SU-DHL-6 (cell line): ENCODE measurements at regions not wholly inside any gene's neighbourhood (a gene's known extent, or its start where the extent isn't known, plus 50 kb on each side); places are given as distances from the start of the nearest gene placed in this dataset.

Experiments
- EZH2phosphoT487 ChIP-seq: fragments of 200-600 bp; sonication (generic), shearing (Covaris generic); conservative IDR thresholded peaks from 2 replicates; pipeline ENCODE4 v1.6.1; 2018; ENCODE audit warnings: mild to moderate bottlenecking, antibody characterized with exemption, low read length, moderate library complexity, mixed read lengths
- TF ChIP-seq, protein P1 (sequence below): fragments of 200-600 bp; sonication (generic); IDR thresholded peaks from one replicate; pipeline ENCODE4 v1.5.1; 2017; ENCODE audit warnings: antibody characterized with exemption, mild to moderate bottlenecking, low read length, moderate library complexity; ENCODE audit not compliant: insufficient read depth, poor library complexity, severe bottlenecking

DNA sequence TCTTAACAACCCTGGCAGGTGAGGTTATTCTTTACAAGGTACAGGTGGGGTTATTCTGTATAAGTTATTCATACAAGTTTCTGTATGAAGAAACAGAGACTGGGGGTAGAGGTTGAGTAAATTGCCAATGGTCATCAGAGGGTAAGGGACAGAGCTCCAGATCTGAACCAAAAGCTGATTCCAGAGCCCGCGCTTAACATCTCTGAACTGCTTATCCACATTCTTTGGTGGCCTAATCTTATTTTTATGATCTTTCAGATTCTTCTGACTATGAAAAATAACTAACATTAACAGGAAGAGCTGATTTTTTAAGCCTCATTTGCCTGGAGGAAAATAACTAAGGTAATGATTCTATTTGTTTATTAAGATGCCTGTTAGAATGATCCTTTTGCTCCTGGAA is 63.9 kb upstream of the BARHL2 start:
- TF ChIP-seq, protein P1, sequence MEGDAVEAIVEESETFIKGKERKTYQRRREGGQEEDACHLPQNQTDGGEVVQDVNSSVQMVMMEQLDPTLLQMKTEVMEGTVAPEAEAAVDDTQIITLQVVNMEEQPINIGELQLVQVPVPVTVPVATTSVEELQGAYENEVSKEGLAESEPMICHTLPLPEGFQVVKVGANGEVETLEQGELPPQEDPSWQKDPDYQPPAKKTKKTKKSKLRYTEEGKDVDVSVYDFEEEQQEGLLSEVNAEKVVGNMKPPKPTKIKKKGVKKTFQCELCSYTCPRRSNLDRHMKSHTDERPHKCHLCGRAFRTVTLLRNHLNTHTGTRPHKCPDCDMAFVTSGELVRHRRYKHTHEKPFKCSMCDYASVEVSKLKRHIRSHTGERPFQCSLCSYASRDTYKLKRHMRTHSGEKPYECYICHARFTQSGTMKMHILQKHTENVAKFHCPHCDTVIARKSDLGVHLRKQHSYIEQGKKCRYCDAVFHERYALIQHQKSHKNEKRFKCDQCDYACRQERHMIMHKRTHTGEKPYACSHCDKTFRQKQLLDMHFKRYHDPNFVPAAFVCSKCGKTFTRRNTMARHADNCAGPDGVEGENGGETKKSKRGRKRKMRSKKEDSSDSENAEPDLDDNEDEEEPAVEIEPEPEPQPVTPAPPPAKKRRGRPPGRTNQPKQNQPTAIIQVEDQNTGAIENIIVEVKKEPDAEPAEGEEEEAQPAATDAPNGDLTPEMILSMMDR: no peak
- no peak for TF ChIP-seq EZH2phosphoT487
